HEK293 (cell line): ENCODE measurements at regions not wholly inside any gene's neighbourhood (a gene's known extent, or its start where the extent isn't known, plus 50 kb on each side); places are given as distances from the start of the nearest gene placed in this dataset.
"Not testable (repeated sequence)": the region's sequence is repeated elsewhere in the genome, so short reads cannot be mapped to it uniquely, and the experiment has no call there.

ENCODE experiments used
- CTCF ChIA-PET: fragments of 350-600 bp; formaldehyde crosslinking; extraction: SDS; loops from one replicate; lab custom pipeline; 2021; ENCODE audit warnings: antibody characterized with exemption; lab: Yijun Ruan, JAX
- POLR2A ChIA-PET: fragments of 300-600 bp; formaldehyde crosslinking; extraction: SDS; loops from one replicate; lab custom pipeline; 2020; ENCODE audit warnings: antibody characterized with exemption, inconsistent platforms; lab: Yijun Ruan, JAX
- H3K27ac ChIP-seq: fragments of 200-500 bp; sonication (Bioruptor generic); 2 replicates; pipeline ENCODE4 v1.5.1; 2014; ENCODE audit warnings: low read depth, low read length, control low read depth, inconsistent platforms; ENCODE audit errors: extremely low read depth
- H3K36me3 ChIP-seq, 2 experiments: fragments of 200-500 bp in 1 of 2; sonication (Bioruptor generic) in 1 of 2; 1 replicate in 1 of 2; 2 replicates in 1 of 2; pipeline ENCODE4 v1.5.1; 2014 to 2017; ENCODE audit warnings: inconsistent platforms in 2 of 2, low read length in 2 of 2; ENCODE audit not compliant: control insufficient read depth in 2 of 2, insufficient read depth in 1 of 2
- H3K4me1 ChIP-seq: fragments of 200-500 bp; sonication (Bioruptor generic); 2 replicates; pipeline ENCODE4 v1.5.1; 2014; ENCODE audit warnings: mild to moderate bottlenecking, low read length, inconsistent platforms; ENCODE audit not compliant: control insufficient read depth, insufficient read depth
- H3K4me3 ChIP-seq: 2 replicates; pipeline ENCODE4 v1.5.1; 2011; ENCODE audit warnings: low read depth, mild to moderate bottlenecking, control low read depth, low read length, moderate library complexity
- H3K9me3 ChIP-seq: fragments of 200-500 bp; sonication (Bioruptor generic); 2 replicates; pipeline ENCODE4 v1.5.1; 2014; ENCODE audit warnings: low read depth, low read length, inconsistent platforms; ENCODE audit not compliant: control insufficient read depth, insufficient read depth
- ZBTB11 ChIP-seq: fragments of 450-650 bp; formaldehyde crosslinking; conservative IDR thresholded peaks from 2 replicates; pipeline ENCODE4 v1.5.1; 2016; ENCODE audit warnings: low read depth, missing biosample characterization, missing genetic modification characterization
- ZBTB21 ChIP-seq: fragments of 450-650 bp; formaldehyde crosslinking; IDR thresholded peaks from 2 replicates; pipeline ENCODE4 v1.5.1; 2017; ENCODE audit warnings: missing biosample characterization, missing genetic modification characterization
- ZBTB8A ChIP-seq: fragments of 450-650 bp; formaldehyde crosslinking; IDR thresholded peaks from 2 replicates; pipeline ENCODE4 v1.5.1; 2016; ENCODE audit warnings: missing biosample characterization, missing genetic modification characterization
- ZNF140 ChIP-seq: fragments of 450-650 bp; formaldehyde crosslinking; IDR thresholded peaks from 2 replicates; pipeline ENCODE4 v1.5.1; 2016; ENCODE audit warnings: missing biosample characterization, missing genetic modification characterization
- ZNF202 ChIP-seq: fragments of 450-650 bp; formaldehyde crosslinking; IDR thresholded peaks from 2 replicates; pipeline ENCODE4 v1.5.1; 2016; ENCODE audit warnings: missing biosample characterization, missing genetic modification characterization, borderline replicate concordance
- ZNF266 ChIP-seq: fragments of 450-650 bp; formaldehyde crosslinking; IDR thresholded peaks from 2 replicates; pipeline ENCODE4 v1.5.1; 2016; ENCODE audit warnings: missing biosample characterization, missing genetic modification characterization, low read depth
- ZNF394 ChIP-seq: fragments of 450-650 bp; formaldehyde crosslinking; IDR thresholded peaks from 2 replicates; pipeline ENCODE4 v1.5.1; 2016; ENCODE audit warnings: missing biosample characterization, missing genetic modification characterization, mild to moderate bottlenecking, moderate library complexity, borderline replicate concordance
- ZNF426 ChIP-seq: fragments of 450-650 bp; formaldehyde crosslinking; IDR thresholded peaks from 2 replicates; pipeline ENCODE4 v1.5.1; 2017; ENCODE audit warnings: missing biosample characterization, missing genetic modification characterization, mild to moderate bottlenecking, inconsistent platforms, moderate library complexity
- ZNF433 ChIP-seq: fragments of 450-650 bp; formaldehyde crosslinking; IDR thresholded peaks from 2 replicates; pipeline ENCODE4 v1.5.1; 2016; ENCODE audit warnings: missing biosample characterization, missing genetic modification characterization, low read depth
- ZNF501 ChIP-seq: fragments of 450-650 bp; formaldehyde crosslinking; IDR thresholded peaks from 2 replicates; pipeline ENCODE4 v1.5.1; 2016; ENCODE audit warnings: missing biosample characterization, missing genetic modification characterization
- ZNF510 ChIP-seq: fragments of 450-650 bp; formaldehyde crosslinking; IDR thresholded peaks from 2 replicates; pipeline ENCODE4 v1.5.1; 2018; ENCODE audit warnings: mild to moderate bottlenecking, missing genetic modification characterization, missing biosample characterization; ENCODE audit not compliant: insufficient replicate concordance
- ZNF555 ChIP-seq: fragments of 450-650 bp; formaldehyde crosslinking; conservative IDR thresholded peaks from 2 replicates; pipeline ENCODE4 v1.5.1; 2017; ENCODE audit warnings: missing biosample characterization, mild to moderate bottlenecking, missing genetic modification characterization, inconsistent platforms
- ZNF558 ChIP-seq: fragments of 450-650 bp; formaldehyde crosslinking; IDR thresholded peaks from 2 replicates; pipeline ENCODE4 v1.5.1; 2016; ENCODE audit warnings: missing biosample characterization, missing genetic modification characterization
- ZNF623 ChIP-seq: fragments of 450-650 bp; formaldehyde crosslinking; IDR thresholded peaks from 2 replicates; pipeline ENCODE4 v1.5.1; 2016; ENCODE audit warnings: missing biosample characterization, missing genetic modification characterization
- ZNF629 ChIP-seq: fragments of 450-650 bp; formaldehyde crosslinking; IDR thresholded peaks from 2 replicates; pipeline ENCODE4 v1.5.1; 2017; ENCODE audit warnings: missing biosample characterization, missing genetic modification characterization
- TF ChIP-seq, protein P1 (sequence below): fragments of 450-650 bp; formaldehyde crosslinking; IDR thresholded peaks from 2 replicates; pipeline ENCODE4 v1.5.1; 2016; ENCODE audit warnings: missing biosample characterization, missing genetic modification characterization
- TF ChIP-seq, protein P2 (sequence below): fragments of 450-650 bp; formaldehyde crosslinking; IDR thresholded peaks from 2 replicates; pipeline ENCODE4 v1.5.1; 2016; ENCODE audit warnings: missing biosample characterization, missing genetic modification characterization, borderline replicate concordance
- TF ChIP-seq, protein P3 (sequence below): fragments of 450-650 bp; formaldehyde crosslinking; conservative IDR thresholded peaks from 2 replicates; pipeline ENCODE4 v1.5.1; 2016; ENCODE audit warnings: low read depth, missing biosample characterization, missing genetic modification characterization

- POLR2A ChIA-PET, H3K9me3 ChIP-seq, H3K27ac ChIP-seq, H3K36me3 ChIP-seq, H3K4me3 ChIP-seq, H3K4me1 ChIP-seq: not testable (repeated sequence)
- TF ChIP-seq ZNF433 (tag by site-specific recombination) = 0 out of 2 replicates have a peak, but pooled peaks have one; percentile 42
- peak; percentile 75 for TF ChIP-seq ZBTB8A
- TF ChIP-seq ZNF558 (tag by site-specific recombination) = peak; percentile 55; the same call in 1 of the 2 replicates
- TF ChIP-seq, protein P1, sequence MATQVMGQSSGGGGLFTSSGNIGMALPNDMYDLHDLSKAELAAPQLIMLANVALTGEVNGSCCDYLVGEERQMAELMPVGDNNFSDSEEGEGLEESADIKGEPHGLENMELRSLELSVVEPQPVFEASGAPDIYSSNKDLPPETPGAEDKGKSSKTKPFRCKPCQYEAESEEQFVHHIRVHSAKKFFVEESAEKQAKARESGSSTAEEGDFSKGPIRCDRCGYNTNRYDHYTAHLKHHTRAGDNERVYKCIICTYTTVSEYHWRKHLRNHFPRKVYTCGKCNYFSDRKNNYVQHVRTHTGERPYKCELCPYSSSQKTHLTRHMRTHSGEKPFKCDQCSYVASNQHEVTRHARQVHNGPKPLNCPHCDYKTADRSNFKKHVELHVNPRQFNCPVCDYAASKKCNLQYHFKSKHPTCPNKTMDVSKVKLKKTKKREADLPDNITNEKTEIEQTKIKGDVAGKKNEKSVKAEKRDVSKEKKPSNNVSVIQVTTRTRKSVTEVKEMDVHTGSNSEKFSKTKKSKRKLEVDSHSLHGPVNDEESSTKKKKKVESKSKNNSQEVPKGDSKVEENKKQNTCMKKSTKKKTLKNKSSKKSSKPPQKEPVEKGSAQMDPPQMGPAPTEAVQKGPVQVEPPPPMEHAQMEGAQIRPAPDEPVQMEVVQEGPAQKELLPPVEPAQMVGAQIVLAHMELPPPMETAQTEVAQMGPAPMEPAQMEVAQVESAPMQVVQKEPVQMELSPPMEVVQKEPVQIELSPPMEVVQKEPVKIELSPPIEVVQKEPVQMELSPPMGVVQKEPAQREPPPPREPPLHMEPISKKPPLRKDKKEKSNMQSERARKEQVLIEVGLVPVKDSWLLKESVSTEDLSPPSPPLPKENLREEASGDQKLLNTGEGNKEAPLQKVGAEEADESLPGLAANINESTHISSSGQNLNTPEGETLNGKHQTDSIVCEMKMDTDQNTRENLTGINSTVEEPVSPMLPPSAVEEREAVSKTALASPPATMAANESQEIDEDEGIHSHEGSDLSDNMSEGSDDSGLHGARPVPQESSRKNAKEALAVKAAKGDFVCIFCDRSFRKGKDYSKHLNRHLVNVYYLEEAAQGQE (tag by site-specific recombination) = peak; percentile 65; the same call in 1 of the 2 replicates
- peak; percentile 65 for TF ChIP-seq ZNF623 (tag by site-specific recombination)
- TF ChIP-seq ZNF394 = peak; percentile 88; the same call in 1 of the 2 replicates
- TF ChIP-seq, protein P2, sequence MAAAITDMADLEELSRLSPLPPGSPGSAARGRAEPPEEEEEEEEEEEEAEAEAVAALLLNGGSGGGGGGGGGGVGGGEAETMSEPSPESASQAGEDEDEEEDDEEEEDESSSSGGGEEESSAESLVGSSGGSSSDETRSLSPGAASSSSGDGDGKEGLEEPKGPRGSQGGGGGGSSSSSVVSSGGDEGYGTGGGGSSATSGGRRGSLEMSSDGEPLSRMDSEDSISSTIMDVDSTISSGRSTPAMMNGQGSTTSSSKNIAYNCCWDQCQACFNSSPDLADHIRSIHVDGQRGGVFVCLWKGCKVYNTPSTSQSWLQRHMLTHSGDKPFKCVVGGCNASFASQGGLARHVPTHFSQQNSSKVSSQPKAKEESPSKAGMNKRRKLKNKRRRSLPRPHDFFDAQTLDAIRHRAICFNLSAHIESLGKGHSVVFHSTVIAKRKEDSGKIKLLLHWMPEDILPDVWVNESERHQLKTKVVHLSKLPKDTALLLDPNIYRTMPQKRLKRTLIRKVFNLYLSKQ (tag by site-specific recombination) = peak; percentile 54; the same call in 1 of the 2 replicates
- 0 out of 2 replicates have a peak, but pooled peaks have one; percentile 20 for TF ChIP-seq ZNF266
- TF ChIP-seq ZNF501 = 0 out of 2 replicates have a peak, but pooled peaks have one; percentile 36
- TF ChIP-seq ZBTB11 (tag by site-specific recombination) = peak; percentile 72
- TF ChIP-seq ZNF510 (tag by site-specific recombination) = peak; percentile 24
- peak; percentile 71; the same call in 1 of the 2 replicates for TF ChIP-seq ZNF202 (tag by site-specific recombination)
- 0 out of 2 replicates have a peak, but pooled peaks have one; percentile 34 for TF ChIP-seq ZNF629 (tag by site-specific recombination)
- peak; percentile 83 for TF ChIP-seq ZNF426 (tag by site-specific recombination)
- TF ChIP-seq ZBTB21 (tag by site-specific recombination) = peak; percentile 34; the same call in 1 of the 2 replicates
- TF ChIP-seq ZNF140 (tag by site-specific recombination) = peak; percentile 69; the same call in 1 of the 2 replicates
- TF ChIP-seq, protein P3, sequence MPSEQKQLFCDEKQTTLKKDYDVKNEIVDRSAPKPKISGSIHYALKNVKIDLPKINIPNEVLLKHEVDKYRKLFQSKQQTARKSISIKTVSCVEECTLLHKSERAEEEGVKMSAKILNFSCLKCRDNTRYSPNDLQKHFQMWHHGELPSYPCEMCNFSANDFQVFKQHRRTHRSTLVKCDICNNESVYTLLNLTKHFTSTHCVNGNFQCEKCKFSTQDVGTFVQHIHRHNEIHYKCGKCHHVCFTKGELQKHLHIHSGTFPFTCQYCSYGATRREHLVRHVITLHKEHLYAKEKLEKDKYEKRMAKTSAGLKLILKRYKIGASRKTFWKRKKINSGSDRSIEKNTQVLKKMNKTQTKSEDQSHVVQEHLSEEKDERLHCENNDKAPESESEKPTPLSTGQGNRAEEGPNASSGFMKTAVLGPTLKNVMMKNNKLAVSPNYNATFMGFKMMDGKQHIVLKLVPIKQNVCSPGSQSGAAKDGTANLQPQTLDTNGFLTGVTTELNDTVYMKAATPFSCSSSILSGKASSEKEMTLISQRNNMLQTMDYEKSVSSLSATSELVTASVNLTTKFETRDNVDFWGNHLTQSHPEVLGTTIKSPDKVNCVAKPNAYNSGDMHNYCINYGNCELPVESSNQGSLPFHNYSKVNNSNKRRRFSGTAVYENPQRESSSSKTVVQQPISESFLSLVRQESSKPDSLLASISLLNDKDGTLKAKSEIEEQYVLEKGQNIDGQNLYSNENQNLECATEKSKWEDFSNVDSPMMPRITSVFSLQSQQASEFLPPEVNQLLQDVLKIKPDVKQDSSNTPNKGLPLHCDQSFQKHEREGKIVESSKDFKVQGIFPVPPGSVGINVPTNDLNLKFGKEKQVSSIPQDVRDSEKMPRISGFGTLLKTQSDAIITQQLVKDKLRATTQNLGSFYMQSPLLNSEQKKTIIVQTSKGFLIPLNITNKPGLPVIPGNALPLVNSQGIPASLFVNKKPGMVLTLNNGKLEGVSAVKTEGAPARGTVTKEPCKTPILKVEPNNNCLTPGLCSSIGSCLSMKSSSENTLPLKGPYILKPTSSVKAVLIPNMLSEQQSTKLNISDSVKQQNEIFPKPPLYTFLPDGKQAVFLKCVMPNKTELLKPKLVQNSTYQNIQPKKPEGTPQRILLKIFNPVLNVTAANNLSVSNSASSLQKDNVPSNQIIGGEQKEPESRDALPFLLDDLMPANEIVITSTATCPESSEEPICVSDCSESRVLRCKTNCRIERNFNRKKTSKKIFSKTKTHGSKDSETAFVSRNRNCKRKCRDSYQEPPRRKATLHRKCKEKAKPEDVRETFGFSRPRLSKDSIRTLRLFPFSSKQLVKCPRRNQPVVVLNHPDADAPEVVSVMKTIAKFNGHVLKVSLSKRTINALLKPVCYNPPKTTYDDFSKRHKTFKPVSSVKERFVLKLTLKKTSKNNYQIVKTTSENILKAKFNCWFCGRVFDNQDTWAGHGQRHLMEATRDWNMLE = peak; percentile 80
- peak; percentile 69 for TF ChIP-seq ZNF555 (tag by site-specific recombination)
- CTCF ChIA-PET = interaction anchor here (0.6 kb wide), 1 partner anchor 450 kb away, joined by 3 read pairs; no protein-coding TSS in a partner anchor
Measured at GRCh38 chr3:168660879-168661657, 565.3 kb upstream of the GOLIM4 start.
